ENCODE measurements at regions not wholly inside any gene's neighbourhood (a gene's known extent, or its start where the extent isn't known, plus 50 kb on each side); places are given as distances from the start of the nearest gene placed in this dataset.

DNA sequence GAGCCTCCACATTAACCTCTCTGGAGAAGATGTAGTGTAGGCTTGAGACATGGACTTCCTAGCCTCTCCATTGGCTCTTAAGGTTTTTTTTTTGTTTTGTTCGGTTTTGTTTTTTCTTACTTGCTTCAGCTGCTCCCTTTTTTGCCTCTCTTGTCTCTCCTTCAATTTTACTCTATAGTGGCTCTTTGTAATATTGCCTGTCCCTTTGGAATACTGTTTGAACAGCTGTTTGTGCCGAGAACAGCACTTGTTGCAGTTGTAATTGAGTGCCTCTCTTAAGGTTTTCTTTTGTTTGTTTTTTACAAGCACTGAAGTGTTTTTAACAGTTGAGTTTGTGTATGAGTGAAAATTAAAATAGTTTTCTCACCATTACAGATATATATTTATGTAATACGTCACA, 567.7 kb downstream of the LRFN5 start:
- no peak overlapping the region for H3K27ac Mint-ChIP-seq
- H3K36me3 Mint-ChIP-seq = no peaks in the 10 kb centered on the region
- no peaks in the 10 kb centered on the region for H3K27me3 Mint-ChIP-seq
- no peak for ATAC-seq
- CTCF ChIA-PET = no interaction called here
- H3K9me3 Mint-ChIP-seq (ENCODE audit: low read depth) = peaks cover 6% of the 10 kb centered on the region
- no peaks in the 10 kb centered on the region for H3K4me1 Mint-ChIP-seq
- no peak overlapping the region for H3K4me3 Mint-ChIP-seq
- DNase-seq = no peak

DNA sequence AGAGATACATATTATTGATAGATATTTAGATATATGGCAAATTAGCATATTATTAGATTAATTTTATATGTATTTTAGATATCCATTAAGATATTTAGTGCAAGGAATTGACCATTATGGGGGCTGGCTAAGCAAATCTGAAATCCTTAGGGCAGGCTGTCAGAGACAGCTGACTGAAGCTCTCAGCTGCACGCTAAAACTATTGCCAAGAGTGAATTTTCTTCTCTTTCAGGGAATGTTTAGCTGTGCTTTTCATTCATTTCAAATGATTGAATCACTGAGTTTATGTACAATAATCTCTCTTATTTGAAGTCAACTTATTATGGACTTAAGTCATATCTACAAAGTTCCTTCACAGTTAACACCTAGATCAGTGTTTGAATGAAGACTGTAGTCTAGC, 566.5 kb downstream of the LRFN5 start:
- DNase-seq = no peak
- H3K36me3 Mint-ChIP-seq = no peaks in the 10 kb centered on the region
- CTCF ChIA-PET = no interaction called here
- no peak overlapping the region for H3K4me3 Mint-ChIP-seq
- no peak for ATAC-seq
- H3K27ac Mint-ChIP-seq = no peak overlapping the region
- H3K27me3 Mint-ChIP-seq = no peaks in the 10 kb centered on the region
- no peaks in the 10 kb centered on the region for H3K4me1 Mint-ChIP-seq
- H3K9me3 Mint-ChIP-seq (ENCODE audit: low read depth) = peaks cover 6% of the 10 kb centered on the region

DNA sequence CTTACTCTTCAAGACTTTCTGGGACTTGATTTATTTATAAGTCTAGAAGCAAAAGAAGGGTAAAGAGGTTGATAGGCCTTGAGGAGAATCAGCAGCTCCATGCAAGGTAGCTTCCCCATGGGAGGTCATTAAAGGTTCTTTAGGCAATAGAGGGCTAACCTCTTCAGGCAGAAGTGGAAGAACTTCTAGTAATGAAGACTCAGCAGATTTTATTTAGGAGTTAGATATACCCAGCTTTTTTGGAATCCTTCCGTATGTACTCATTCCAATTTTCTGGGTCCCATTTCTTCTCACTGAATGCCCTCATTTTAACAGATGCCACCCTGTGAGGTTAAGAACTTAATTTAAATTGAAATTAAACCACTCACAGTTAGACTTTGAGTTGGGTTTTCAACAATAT, 565.6 kb downstream of the LRFN5 start:
- no peak overlapping the region for H3K27ac Mint-ChIP-seq
- no peaks in the 10 kb centered on the region for H3K27me3 Mint-ChIP-seq
- no peak for DNase-seq
- no peaks in the 10 kb centered on the region for H3K36me3 Mint-ChIP-seq
- no peaks in the 10 kb centered on the region for H3K4me1 Mint-ChIP-seq
- no peak overlapping the region for H3K4me3 Mint-ChIP-seq
- CTCF ChIA-PET = no interaction called here
- ATAC-seq = no peak
- H3K9me3 Mint-ChIP-seq (ENCODE audit: low read depth) = peaks cover 4% of the 10 kb centered on the region

DNA sequence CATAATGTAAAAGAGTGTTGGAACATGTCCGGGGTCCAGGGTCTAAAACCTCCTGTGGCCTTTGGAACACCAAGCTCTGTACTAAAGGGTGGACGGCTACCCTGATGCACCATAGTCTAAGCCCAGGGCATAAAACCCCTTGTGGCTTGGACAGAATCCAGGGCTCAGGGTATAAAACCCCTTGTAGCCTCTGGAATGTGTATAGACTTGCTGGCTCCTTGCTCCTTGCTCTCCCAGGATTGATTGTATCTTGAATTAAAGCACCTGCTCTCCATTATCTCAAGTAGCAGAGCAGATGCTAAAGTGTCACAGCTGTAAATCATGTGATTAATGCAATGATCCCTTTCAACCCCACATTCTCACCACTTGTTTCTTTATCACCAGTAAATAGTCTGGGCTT, 556.5 kb downstream of the LRFN5 start:
- Mint-ChIP-seq H3K27me3 (no peaks in the 10 kb centered on the region), H3K4me3 (no peak overlapping the region), H3K4me1 (no peaks in the 10 kb centered on the region), H3K9me3 (ENCODE audit: low read depth) (no peaks in the 10 kb centered on the region), H3K36me3 (no peaks in the 10 kb centered on the region), H3K27ac (no peak overlapping the region)
- CTCF ChIA-PET = no interaction called here
- DNase-seq = no peak
- no peak for ATAC-seq

DNA sequence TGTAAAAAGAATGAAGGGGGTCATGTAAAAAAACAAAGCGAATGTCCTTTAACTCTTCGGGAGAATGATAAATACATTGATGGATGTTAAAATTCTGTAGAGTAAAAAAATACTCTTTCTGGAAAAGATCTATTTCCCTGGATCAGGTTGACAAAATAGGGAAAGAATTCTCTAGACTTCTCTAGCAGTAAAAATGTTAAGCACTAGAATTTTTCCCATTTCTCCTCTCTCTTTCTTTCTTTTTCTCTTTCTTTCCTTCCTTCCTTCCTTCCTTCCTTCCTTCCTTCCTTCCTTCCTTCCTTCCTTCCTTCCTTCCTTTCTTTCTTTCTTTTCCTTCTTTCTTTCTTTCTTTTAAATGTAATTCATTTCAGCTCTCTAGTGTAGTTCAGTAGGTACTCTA, 552.5 kb downstream of the LRFN5 start:
- no peaks in the 10 kb centered on the region for H3K4me1 Mint-ChIP-seq
- no peak for DNase-seq
- ATAC-seq = no peak
- H3K36me3 Mint-ChIP-seq = no peaks in the 10 kb centered on the region
- H3K4me3 Mint-ChIP-seq = no peak overlapping the region
- no peak overlapping the region for H3K27ac Mint-ChIP-seq
- H3K27me3 Mint-ChIP-seq = no peaks in the 10 kb centered on the region
- H3K9me3 Mint-ChIP-seq (ENCODE audit: low read depth) = no peaks in the 10 kb centered on the region
- CTCF ChIA-PET = no interaction called here

DNA sequence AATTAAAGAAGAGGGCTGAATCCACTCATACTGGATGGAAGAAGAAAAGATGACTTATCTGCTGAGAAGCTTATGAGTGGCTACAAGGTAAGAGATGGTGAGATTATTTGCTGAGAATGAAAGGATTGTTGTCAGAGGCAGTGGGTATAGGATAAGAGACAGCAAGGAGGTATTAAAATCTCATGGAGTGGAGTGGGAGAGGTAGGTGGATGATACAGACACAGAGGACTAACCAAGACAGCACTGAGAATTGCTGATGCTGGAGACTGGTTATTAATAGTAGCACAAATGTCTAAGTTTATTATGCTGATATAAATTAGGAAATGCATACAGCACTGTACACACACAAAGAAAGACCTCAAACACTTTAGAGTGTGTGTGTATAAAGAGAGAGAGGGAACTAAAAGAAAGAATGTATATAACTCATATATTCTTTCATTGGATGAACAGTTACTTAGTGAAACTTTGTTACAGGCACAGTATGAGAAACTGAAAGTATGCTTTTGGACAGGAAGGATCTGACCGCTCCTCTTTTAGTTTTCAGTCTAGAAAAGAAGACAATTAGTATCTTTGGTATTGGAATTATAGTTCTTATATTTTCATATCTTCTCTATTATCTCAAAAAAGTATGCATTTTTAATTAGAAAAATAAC, 543.1 kb downstream of the LRFN5 start:
- H3K27me3 Mint-ChIP-seq = no peaks in the 10 kb centered on the region
- DNase-seq (no peak), ATAC-seq (no peak)
- H3K4me1 Mint-ChIP-seq = no peaks in the 10 kb centered on the region
- no peaks in the 10 kb centered on the region for H3K9me3 Mint-ChIP-seq (ENCODE audit: low read depth)
- no peak overlapping the region for H3K4me3 Mint-ChIP-seq
- no peaks in the 10 kb centered on the region for H3K36me3 Mint-ChIP-seq
- CTCF ChIA-PET = no interaction called here
- no peak overlapping the region for H3K27ac Mint-ChIP-seq

DNA sequence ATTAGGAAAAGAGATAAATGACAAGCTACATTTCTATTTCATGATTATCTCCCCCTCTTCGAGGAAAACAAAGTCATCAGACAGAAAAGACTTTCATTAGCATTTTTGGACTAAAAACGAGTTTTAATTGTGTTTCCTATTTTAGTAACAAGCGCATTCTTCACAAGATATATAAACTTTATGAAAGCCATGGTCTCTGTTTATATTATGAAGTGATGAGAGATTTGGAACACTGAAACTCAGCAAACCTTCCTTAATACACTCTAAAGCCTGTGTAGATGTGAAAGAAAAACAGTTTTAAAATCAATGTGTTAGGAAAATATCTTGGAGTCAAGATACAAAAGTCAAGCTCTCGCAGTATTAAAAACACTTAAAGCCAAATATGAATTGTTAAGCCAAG, 539.1 kb downstream of the LRFN5 start:
- CTCF ChIA-PET = no interaction called here
- no peak overlapping the region for H3K4me3 Mint-ChIP-seq
- H3K36me3 Mint-ChIP-seq = no peaks in the 10 kb centered on the region
- no peak overlapping the region for H3K27ac Mint-ChIP-seq
- no peaks in the 10 kb centered on the region for H3K27me3 Mint-ChIP-seq
- H3K4me1 Mint-ChIP-seq = no peaks in the 10 kb centered on the region
- no peaks in the 10 kb centered on the region for H3K9me3 Mint-ChIP-seq (ENCODE audit: low read depth)
- no peak for DNase-seq
- ATAC-seq = no peak

DNA sequence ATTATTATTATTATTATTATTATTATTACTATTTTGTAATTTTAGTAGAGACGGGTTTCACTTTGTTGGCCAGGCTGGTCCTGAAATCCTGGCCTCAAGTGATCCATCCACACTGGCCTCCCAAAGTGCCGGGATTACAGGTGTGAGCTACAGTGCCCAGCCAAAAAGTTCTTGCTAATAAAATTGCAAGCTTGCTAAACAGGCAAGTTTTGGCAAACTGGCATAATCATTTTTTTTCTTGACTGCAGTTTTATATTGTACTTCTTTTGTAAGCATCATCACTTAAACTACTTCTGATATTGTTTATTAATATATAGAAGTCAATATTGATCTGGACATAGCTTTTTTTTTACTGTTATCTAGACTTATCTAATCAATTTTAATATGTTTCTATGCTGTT, 536.4 kb downstream of the LRFN5 start:
- Mint-ChIP-seq H3K9me3 (ENCODE audit: low read depth) (peaks cover 3% of the 10 kb centered on the region), H3K27ac (no peak overlapping the region), H3K4me3 (no peak overlapping the region), H3K27me3 (no peaks in the 10 kb centered on the region), H3K4me1 (no peaks in the 10 kb centered on the region), H3K36me3 (no peaks in the 10 kb centered on the region)
- no peak for ATAC-seq
- DNase-seq = no peak
- CTCF ChIA-PET = no interaction called here

DNA sequence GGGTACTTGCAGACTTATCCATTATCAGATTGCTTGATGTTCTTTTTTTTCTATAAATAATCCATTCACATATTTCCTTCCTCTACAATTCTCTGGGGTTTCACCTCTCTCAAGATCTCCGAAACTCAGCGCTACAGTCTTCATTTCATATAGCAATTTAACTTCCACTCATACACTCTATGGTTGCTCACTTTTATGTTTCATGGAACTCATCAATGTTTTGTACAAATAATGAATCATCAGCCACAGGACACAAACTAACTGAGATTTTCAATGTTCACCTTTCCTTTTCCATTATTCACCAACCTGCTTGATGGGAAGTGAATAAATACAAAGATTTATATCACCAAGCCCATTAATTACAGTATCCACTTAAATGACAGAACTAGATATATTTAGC, 534.7 kb downstream of the LRFN5 start:
- Mint-ChIP-seq H3K36me3 (no peaks in the 10 kb centered on the region), H3K4me3 (no peak overlapping the region), H3K27ac (no peak overlapping the region), H3K27me3 (no peaks in the 10 kb centered on the region), H3K9me3 (ENCODE audit: low read depth) (peaks cover 3% of the 10 kb centered on the region), H3K4me1 (no peaks in the 10 kb centered on the region)
- DNase-seq = no peak
- ATAC-seq = no peak
- CTCF ChIA-PET = no interaction called here

DNA sequence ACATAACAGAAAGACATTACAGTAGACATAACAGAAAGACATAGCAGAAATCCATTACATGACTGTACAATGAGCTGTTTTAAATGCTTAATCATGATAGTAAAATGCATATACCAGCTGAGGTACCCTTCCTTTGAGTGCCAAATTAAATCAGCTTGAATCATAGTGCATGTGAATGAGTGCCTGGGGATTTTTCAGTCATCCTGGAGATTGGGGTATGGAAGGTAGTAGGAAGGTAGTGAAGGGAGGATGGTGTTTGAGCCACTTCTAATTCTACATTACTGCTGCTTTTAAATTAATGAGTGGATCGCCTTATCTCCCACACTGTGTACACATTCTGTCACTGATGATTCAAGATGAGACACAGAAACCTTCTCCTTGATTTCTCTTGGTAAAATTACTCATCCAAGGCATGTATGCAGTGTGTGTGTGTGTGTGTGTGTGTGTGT, 534.2 kb downstream of the LRFN5 start:
- no peaks in the 10 kb centered on the region for H3K36me3 Mint-ChIP-seq
- DNase-seq = no peak
- peaks cover 3% of the 10 kb centered on the region for H3K9me3 Mint-ChIP-seq (ENCODE audit: low read depth)
- ATAC-seq = no peak
- H3K4me1 Mint-ChIP-seq = no peaks in the 10 kb centered on the region
- H3K27ac Mint-ChIP-seq = no peak overlapping the region
- no peaks in the 10 kb centered on the region for H3K27me3 Mint-ChIP-seq
- no peak overlapping the region for H3K4me3 Mint-ChIP-seq
- CTCF ChIA-PET = no interaction called here

DNA sequence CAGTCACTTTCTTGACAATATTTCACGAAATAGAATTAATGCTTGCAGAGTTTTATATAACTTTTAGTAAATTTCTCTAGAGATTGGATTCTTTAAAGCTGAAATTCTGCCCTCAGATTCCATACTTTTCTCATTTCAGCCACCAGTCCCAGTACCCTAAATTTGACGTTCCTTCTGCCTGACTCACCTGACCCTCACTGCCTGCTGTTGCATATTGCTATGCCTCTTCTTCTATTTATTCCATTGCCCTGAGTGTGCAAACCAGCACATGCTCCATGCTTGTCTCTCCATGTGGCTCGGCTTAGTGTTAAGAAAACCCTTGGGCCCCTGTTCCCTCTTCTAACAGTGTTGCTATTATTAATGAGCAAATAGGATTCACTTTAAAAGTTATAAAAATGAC, 533.3 kb downstream of the LRFN5 start:
- ATAC-seq (no peak), DNase-seq (no peak)
- no peak overlapping the region for H3K4me3 Mint-ChIP-seq
- H3K27me3 Mint-ChIP-seq = no peaks in the 10 kb centered on the region
- CTCF ChIA-PET = no interaction called here
- no peaks in the 10 kb centered on the region for H3K4me1 Mint-ChIP-seq
- no peaks in the 10 kb centered on the region for H3K36me3 Mint-ChIP-seq
- no peak overlapping the region for H3K27ac Mint-ChIP-seq
- H3K9me3 Mint-ChIP-seq (ENCODE audit: low read depth) = peaks cover 3% of the 10 kb centered on the region

DNA sequence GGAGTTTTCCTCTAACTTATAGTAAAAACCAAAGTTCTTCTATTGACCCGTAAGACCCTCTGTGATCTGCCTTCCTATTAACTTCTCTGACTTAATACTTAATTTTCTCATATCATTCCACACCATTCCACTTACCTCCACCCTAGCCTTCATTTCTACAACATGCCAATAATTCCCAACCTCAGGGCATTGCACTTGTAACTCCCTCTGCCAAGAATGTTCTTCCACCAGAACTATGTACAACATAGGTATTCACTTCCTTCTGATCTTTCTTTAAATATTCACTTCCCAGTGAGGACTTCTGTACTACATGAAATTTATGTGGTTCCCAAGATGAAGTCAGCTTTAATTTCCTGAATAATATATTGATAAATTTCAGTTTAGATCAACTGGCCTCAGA, 531.7 kb downstream of the LRFN5 start:
- Mint-ChIP-seq H3K4me1 (no peaks in the 10 kb centered on the region), H3K27ac (no peak overlapping the region), H3K9me3 (ENCODE audit: low read depth) (peaks cover 6% of the 10 kb centered on the region), H3K36me3 (no peaks in the 10 kb centered on the region), H3K27me3 (no peaks in the 10 kb centered on the region), H3K4me3 (no peak overlapping the region)
- CTCF ChIA-PET = no interaction called here
- ATAC-seq (no peak), DNase-seq (no peak)

DNA sequence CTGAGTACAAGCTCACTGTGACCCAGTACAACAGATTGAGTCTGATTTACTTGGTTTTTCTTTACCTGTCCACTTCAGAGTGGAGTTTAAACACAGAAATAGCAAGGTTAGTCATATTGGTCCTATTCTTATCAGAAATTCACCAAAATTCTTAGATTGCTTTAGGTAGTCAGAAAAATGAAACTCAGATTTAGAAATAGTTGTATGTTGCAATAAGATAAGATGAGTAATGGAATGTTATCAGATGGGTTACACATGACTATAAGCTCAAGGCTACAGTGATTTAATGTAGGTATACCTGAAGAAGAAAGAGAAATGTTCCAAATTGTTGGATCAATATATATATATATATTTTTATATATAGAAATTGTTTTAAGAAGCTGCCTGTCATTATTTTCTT, 524.1 kb downstream of the LRFN5 start:
- ATAC-seq = no peak
- H3K4me1 Mint-ChIP-seq = no peaks in the 10 kb centered on the region
- H3K4me3 Mint-ChIP-seq = no peak overlapping the region
- CTCF ChIA-PET = no interaction called here
- DNase-seq = no peak
- no peaks in the 10 kb centered on the region for H3K36me3 Mint-ChIP-seq
- peaks cover 7% of the 10 kb centered on the region for H3K9me3 Mint-ChIP-seq (ENCODE audit: low read depth)
- no peaks in the 10 kb centered on the region for H3K27me3 Mint-ChIP-seq
- no peak overlapping the region for H3K27ac Mint-ChIP-seq

DNA sequence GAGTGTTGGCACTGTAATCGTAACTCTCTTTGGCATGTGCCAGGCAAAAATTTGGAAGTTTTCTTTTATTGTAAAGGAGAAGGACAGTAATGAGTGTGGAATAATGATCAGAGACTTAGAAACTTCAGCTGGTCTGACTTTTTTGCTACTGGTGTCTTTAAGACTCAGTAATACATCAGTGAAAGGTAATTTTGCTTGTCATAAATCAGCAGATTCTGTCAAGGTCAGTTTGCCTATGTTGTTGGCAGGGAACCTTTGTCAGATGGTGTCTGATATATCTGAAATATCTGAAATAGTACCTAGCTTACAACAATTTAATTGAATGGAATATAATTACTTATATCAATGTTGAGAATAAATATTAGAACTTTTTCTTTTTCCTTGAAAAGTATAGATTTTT, 516.9 kb downstream of the LRFN5 start:
- no peak for DNase-seq
- Mint-ChIP-seq H3K27ac (no peak overlapping the region), H3K36me3 (no peaks in the 10 kb centered on the region), H3K4me3 (no peak overlapping the region), H3K4me1 (no peaks in the 10 kb centered on the region), H3K27me3 (no peaks in the 10 kb centered on the region), H3K9me3 (ENCODE audit: low read depth) (peaks cover 6% of the 10 kb centered on the region)
- ATAC-seq = no peak
- CTCF ChIA-PET = no interaction called here

DNA sequence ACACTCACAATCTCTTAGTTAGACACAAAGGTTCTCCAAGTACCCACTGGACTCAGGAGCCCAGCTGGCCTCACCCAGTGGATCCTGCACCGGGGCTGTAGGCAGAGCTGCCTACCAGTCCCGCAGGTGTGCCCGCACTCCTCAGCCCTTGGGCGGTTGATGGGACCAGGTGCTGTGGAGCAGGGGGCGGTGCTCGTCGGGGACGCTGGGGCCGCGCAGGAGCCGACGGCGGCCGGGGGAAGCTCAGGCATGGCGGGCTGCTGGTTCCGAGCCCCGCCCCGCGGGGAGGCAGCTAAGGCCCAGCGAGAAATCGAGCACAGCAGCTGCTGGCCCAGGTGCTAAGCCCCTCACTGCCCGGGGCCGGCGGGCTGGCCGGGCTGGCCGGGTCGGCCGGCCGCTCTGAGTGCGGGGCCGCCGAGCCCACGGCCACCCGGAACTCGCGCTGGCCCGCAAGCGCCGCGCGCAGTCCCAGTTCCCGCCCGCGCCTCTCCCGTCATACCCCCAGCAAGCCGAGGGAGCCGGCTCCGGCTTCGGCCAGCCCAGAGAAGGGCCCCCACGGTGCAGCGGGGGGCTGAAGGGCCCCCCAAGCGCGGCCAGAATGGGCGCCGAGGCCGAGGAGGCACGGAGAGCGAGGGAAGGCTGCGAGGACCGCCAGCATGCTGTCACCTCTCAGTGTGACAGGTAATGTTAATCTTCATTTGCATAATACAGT, 506.8 kb downstream of the LRFN5 start:
- H3K27ac Mint-ChIP-seq = no peak overlapping the region
- no peaks in the 10 kb centered on the region for H3K27me3 Mint-ChIP-seq
- CTCF ChIA-PET = no interaction called here
- H3K9me3 Mint-ChIP-seq (ENCODE audit: low read depth) = peaks cover 8% of the 10 kb centered on the region
- H3K36me3 Mint-ChIP-seq = no peaks in the 10 kb centered on the region
- H3K4me1 Mint-ChIP-seq = no peaks in the 10 kb centered on the region
- no peak for ATAC-seq
- DNase-seq = no peak
- H3K4me3 Mint-ChIP-seq = no peak overlapping the region
